Choroid plexus epithelial cell (primary cell): ENCODE measurements at regions not wholly inside any gene's neighbourhood (a gene's known extent, or its start where the extent isn't known, plus 50 kb on each side); places are given as distances from the start of the nearest gene placed in this dataset.

Experiments
- DNase-seq: peaks from one replicate; pipeline ENCODE4 v3.0.0-alpha.2; 2010; ENCODE audit warnings: low read depth
- H3K4me3 ChIP-seq: 2 replicates; pipeline ENCODE4 v1.5.1; 2011; ENCODE audit warnings: low read depth, mild to moderate bottlenecking, control low read depth, low read length, moderate library complexity
- CTCF ChIP-seq: conservative IDR thresholded peaks from 2 replicates; pipeline ENCODE4 v1.5.1; 2011; ENCODE audit warnings: low read depth, mild to moderate bottlenecking, control low read depth, inconsistent platforms, low read length, moderate library complexity

DNA sequence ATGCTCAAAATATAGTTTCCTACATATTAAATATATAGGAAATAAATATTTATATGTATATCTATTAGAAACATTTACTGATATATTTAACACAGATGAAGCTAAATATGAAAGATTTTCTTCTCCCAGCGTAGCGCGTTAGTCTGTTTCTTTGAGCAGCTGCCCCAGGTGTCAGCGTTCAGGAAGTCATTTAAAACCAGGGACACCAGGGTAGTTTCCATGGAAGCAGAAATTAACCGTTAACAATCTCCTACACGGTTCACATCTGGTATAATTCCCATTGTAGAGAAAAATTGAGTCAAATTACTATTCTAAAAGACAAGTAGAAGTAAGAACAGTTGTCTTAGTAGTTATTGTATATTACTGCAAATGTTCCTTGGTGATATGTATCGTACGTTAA lies 1443.7 kb downstream of the MRPL39 start:
- no peak for TF ChIP-seq CTCF
- H3K4me3 ChIP-seq: no peak overlapping the region

GRCh38 chr21:24160528-24160927 lies 1446.8 kb downstream of the MRPL39 start:
- H3K4me3 ChIP-seq: no peak overlapping the region
- TF ChIP-seq CTCF: no peak
- DNase-seq: no peak

More for the DNA sequence above, 1443.7 kb downstream of the MRPL39 start:
- DNase-seq: no peak

- no peak for DNase-seq
- no peak overlapping the region for H3K4me3 ChIP-seq
- no peak for TF ChIP-seq CTCF
These were observed 1454.1 kb downstream of the MRPL39 start for GRCh38 chr21:24153137-24153536.

GRCh38 chr21:24150753-24151152 lies 1456.5 kb downstream of the MRPL39 start:
- H3K4me3 ChIP-seq: no peak overlapping the region
- TF ChIP-seq CTCF: no peak
- DNase-seq: no peak

- TF ChIP-seq CTCF: no peak
- no peak overlapping the region for H3K4me3 ChIP-seq
- no peak for DNase-seq
These were observed 1458.8 kb downstream of the MRPL39 start for GRCh38 chr21:24148461-24148860.

DNA sequence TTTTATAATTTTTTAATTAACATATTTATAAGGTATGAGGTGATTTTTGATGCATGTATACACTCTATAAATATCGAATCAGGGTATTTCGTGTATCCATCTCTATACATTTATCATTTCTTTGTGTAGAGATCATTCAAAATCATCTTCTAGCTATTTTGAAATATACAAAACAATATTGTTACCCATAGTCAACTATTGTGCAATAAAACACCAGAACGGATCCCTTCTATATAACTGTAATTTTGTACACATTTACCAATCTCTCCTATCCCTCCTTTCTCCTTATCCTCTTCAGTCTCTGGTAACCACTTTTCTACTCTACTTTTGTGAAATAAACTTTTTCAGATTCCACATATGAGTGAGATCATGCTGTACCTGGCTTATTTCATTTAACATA lies 1459.6 kb downstream of the MRPL39 start:
- DNase-seq: no peak
- TF ChIP-seq CTCF: no peak
- no peak overlapping the region for H3K4me3 ChIP-seq

GRCh38 chr21:24131056-24131455 lies 1476.2 kb downstream of the MRPL39 start:
- no peak for TF ChIP-seq CTCF
- DNase-seq: no peak
- H3K4me3 ChIP-seq: no peak overlapping the region
